HCT116 (cell line): ENCODE measurements at regions not wholly inside any gene's neighbourhood (a gene's known extent, or its start where the extent isn't known, plus 50 kb on each side); places are given as distances from the start of the nearest gene placed in this dataset.

Experiments
- ATAC-seq: fragments of 200-7000 bp; cut with Tn5 transposase; 2 replicates; pipeline ENCODE4 v1.9.1; 2020; ENCODE audit warnings: mild to moderate bottlenecking, moderate library complexity
- BruUV-seq: library from RNA; stranded (reverse); fragments of 400-500 nt; replicated peaks from 2 replicates; lab custom pipeline; 2021; lab: Mats Ljungman, UMichigan
- CTCF ChIA-PET: fragments of 300-600 bp; sonication (Branson Sonifier 250); formaldehyde crosslinking; loops from one replicate; lab custom pipeline; 2021; ENCODE audit warnings: antibody characterized with exemption; lab: Charles Lee
- POLR2A ChIA-PET: fragments of 300-600, 350-600 bp; sonication (Branson Sonifier 250); formaldehyde crosslinking; loops from one replicate; lab custom pipeline; 2021; ENCODE audit warnings: antibody characterized with exemption; lab: Charles Lee
- RAD21 ChIA-PET, 2 experiments: fragments of 300-600 bp; sonication (Branson Sonifier 250); formaldehyde crosslinking; loops; one replicate each; lab custom pipeline; 2023; ENCODE audit warnings: low total read pairs in 2 of 2; ENCODE audit not compliant: uncharacterized antibody in 2 of 2, unreplicated experiment in 2 of 2, low non-redundant PET in 1 of 2; lab: Charles Lee
- DNase-seq: peaks from one replicate; pipeline ENCODE4 v3.0.0-alpha.2; 2010; ENCODE audit warnings: low read depth, low spot score
- H2AFZ ChIP-seq: fragments of 200-600 bp; shearing (Covaris generic), sonication (generic); 2 replicates; pipeline ENCODE4 v1.6.1; 2017; ENCODE audit warnings: low read depth, mixed run types, mixed read lengths, antibody characterized with exemption, low read length; ENCODE audit not compliant: poor library complexity, severe bottlenecking
- H3K27ac ChIP-seq: 2 replicates; pipeline ENCODE4 v1.5.1; 2012; ENCODE audit warnings: low read depth, low read length
- H3K27me3 ChIP-seq: fragments of 200-600 bp; sonication (generic); 2 replicates; pipeline ENCODE4 v1.6.1; 2016; ENCODE audit warnings: mixed run types, low read length, mixed read lengths; ENCODE audit not compliant: insufficient read depth
- H3K36me3 ChIP-seq, 2 experiments: fragments of 200-500 bp in 1 of 2; fragments of 200-600 bp in 1 of 2; sonication (Bioruptor generic) in 1 of 2; sonication (generic) in 1 of 2; 2 replicates each; pipeline versions ENCODE4 v1.5.1 to v1.6.1; 2014 to 2016; ENCODE audit warnings: low read length in 2 of 2, inconsistent platforms in 1 of 2, mixed read lengths in 1 of 2, mixed run types in 1 of 2; ENCODE audit not compliant: insufficient read depth in 2 of 2, control insufficient read depth in 1 of 2
- H3K4me1 ChIP-seq, 2 experiments: fragments of 200-600 bp in 1 of 2; sonication (generic) in 1 of 2; 2 replicates each; pipeline versions ENCODE4 v1.5.1 to v1.6.1; 2012 to 2017; ENCODE audit warnings: low read length in 2 of 2, inconsistent platforms in 1 of 2, mild to moderate bottlenecking in 1 of 2, mixed read lengths in 1 of 2, mixed run types in 1 of 2, moderate library complexity in 1 of 2; ENCODE audit not compliant: insufficient read depth in 2 of 2, control insufficient read depth in 1 of 2
- H3K4me2 ChIP-seq: fragments of 200-600 bp; sonication (generic); 2 replicates; pipeline ENCODE4 v1.6.1; 2017; ENCODE audit warnings: mixed run types, low read length, mixed read lengths
- H3K4me3 ChIP-seq, 2 experiments: fragments of 200-600 bp in 1 of 2; sonication (generic) in 1 of 2; replicated peaks in 1 of 2; 2 replicates each; pipeline ENCODE4 v1.5.1; 2011 to 2016; ENCODE audit warnings: low read length in 2 of 2, control low read depth in 1 of 2, low read depth in 1 of 2, mild to moderate bottlenecking in 1 of 2, mixed read lengths in 1 of 2, mixed run types in 1 of 2
- H3K79me2 ChIP-seq: fragments of 200-600 bp; sonication (generic); 2 replicates; pipeline ENCODE4 v1.6.1; 2017; ENCODE audit warnings: mild to moderate bottlenecking, mixed run types, low read length, moderate library complexity, mixed read lengths; ENCODE audit not compliant: insufficient read depth
- H3K9ac ChIP-seq: fragments of 200-600 bp; sonication (generic); 2 replicates; pipeline ENCODE4 v1.6.1; 2016; ENCODE audit warnings: low read length, mixed read lengths
- H3K9me2 ChIP-seq: fragments of 200-600 bp; sonication (generic), shearing (Covaris generic); 2 replicates; pipeline ENCODE4 v1.6.1; 2017; ENCODE audit warnings: mixed run types, mild to moderate bottlenecking, moderate library complexity; ENCODE audit not compliant: insufficient read depth
- H3K9me3 ChIP-seq, 2 experiments: fragments of 200-500 bp in 1 of 2; fragments of 200-600 bp in 1 of 2; sonication (Bioruptor generic) in 1 of 2; sonication (generic) in 1 of 2; 2 replicates each; pipeline ENCODE4 v1.6.1; 2014 to 2017; ENCODE audit warnings: low read length in 2 of 2, mixed read lengths in 2 of 2, inconsistent platforms in 1 of 2, low read depth in 1 of 2, mild to moderate bottlenecking in 1 of 2, mixed run types in 1 of 2, moderate library complexity in 1 of 2; ENCODE audit not compliant: control insufficient read depth in 1 of 2, insufficient read depth in 1 of 2
- H4K20me1 ChIP-seq: fragments of 200-600 bp; sonication (generic), shearing (Covaris generic); 2 replicates; pipeline ENCODE4 v1.6.1; 2017; ENCODE audit warnings: mixed run types, mild to moderate bottlenecking, moderate library complexity; ENCODE audit not compliant: insufficient read depth
- CBX3 ChIP-seq: IDR thresholded peaks from 2 replicates; pipeline ENCODE4 v1.6.1; 2012; ENCODE audit warnings: low read depth
- CEBPB ChIP-seq: IDR thresholded peaks from 2 replicates; pipeline ENCODE4 v1.6.1; 2012; ENCODE audit warnings: low read depth
- EGR1 ChIP-seq: IDR thresholded peaks from 2 replicates; pipeline ENCODE4 v1.6.1; 2012; ENCODE audit warnings: low read depth
- EZH2phosphoT487 ChIP-seq: fragments of 200-600 bp; IDR thresholded peaks from 2 replicates; pipeline ENCODE4 v1.6.1; 2018; ENCODE audit warnings: antibody characterized with exemption, borderline replicate concordance
- JUND ChIP-seq: IDR thresholded peaks from 2 replicates; pipeline ENCODE4 v1.6.1; 2012
- POLR2AphosphoS5 ChIP-seq: IDR thresholded peaks from 2 replicates; pipeline ENCODE4 v1.6.1; 2011; ENCODE audit warnings: mild to moderate bottlenecking, low read depth, low read length, moderate library complexity
- REST ChIP-seq: IDR thresholded peaks from 2 replicates; pipeline ENCODE4 v1.6.1; 2012; ENCODE audit warnings: low read depth
- SIN3A ChIP-seq: IDR thresholded peaks from 2 replicates; pipeline ENCODE4 v1.6.1; 2012; ENCODE audit warnings: low read depth
- SP1 ChIP-seq: IDR thresholded peaks from 2 replicates; pipeline ENCODE4 v1.6.1; 2012; ENCODE audit warnings: low read depth
- SRF ChIP-seq: IDR thresholded peaks from 2 replicates; pipeline ENCODE4 v1.6.1; 2012; ENCODE audit warnings: low read depth
- TCF7L2 ChIP-seq: IDR thresholded peaks from 2 replicates; pipeline ENCODE4 v1.7.0; 2011; ENCODE audit warnings: borderline replicate concordance, inconsistent platforms; ENCODE audit not compliant: insufficient read depth, insufficient read length; ENCODE audit errors: extremely low read depth
- YY1 ChIP-seq: IDR thresholded peaks from 2 replicates; pipeline ENCODE4 v1.6.1; 2011; ENCODE audit warnings: low read length, low read depth, moderate library complexity, mild to moderate bottlenecking; ENCODE audit not compliant: insufficient replicate concordance; ENCODE audit errors: extremely low read depth
- intact Hi-C: fragments of 100-400 bp; cut with micrococcal nuclease; formaldehyde crosslinking; loops from 2 replicates; pipeline ENCODE4 v1.10.0; 2022

GRCh38 chr1:208943291-208943690 is 640.2 kb upstream of the CAMK1G start:
- H3K27me3 ChIP-seq = no peaks in the 10 kb centered on the region
- H3K4me2 ChIP-seq = no peak overlapping the region
- BruUV-seq = no TSS peak
- H3K27ac ChIP-seq = no peak overlapping the region
- no peaks in the 10 kb centered on the region for H3K79me2 ChIP-seq
- H3K36me3 ChIP-seq = no peaks in the 10 kb centered on the region
- H3K4me3 ChIP-seq = no peak overlapping the region
- CTCF ChIA-PET = no interaction called here
- no peaks in the 10 kb centered on the region for H3K4me1 ChIP-seq
- ATAC-seq = no peak
- no peak overlapping the region for H3K9ac ChIP-seq
- H2AFZ ChIP-seq = no peak overlapping the region
- POLR2A ChIA-PET = no interaction called here
- TF ChIP-seq JUND (no peak), POLR2AphosphoS5 (no peak), SIN3A (no peak), REST (no peak), YY1 (no peak), CEBPB (no peak), SP1 (no peak), CBX3 (no peak), SRF (no peak), TCF7L2 (no peak), EGR1 (no peak), EZH2phosphoT487 (no peak)
- TF ChIP-seq, all 23 proteins: peak for 0
- DNase-seq = no peak
- Histone ChIP-seq H3K9me2 (no peaks in the 10 kb centered on the region), H4K20me1 (no peaks in the 10 kb centered on the region), H3K9me3 (no peaks in the 10 kb centered on the region)
- intact Hi-C loops = no loop called here
- RAD21 ChIA-PET = no interaction called here
